ENCODE measurements at regions not wholly inside any gene's neighbourhood (a gene's known extent, or its start where the extent isn't known, plus 50 kb on each side); places are given as distances from the start of the nearest gene placed in this dataset.

DNA sequence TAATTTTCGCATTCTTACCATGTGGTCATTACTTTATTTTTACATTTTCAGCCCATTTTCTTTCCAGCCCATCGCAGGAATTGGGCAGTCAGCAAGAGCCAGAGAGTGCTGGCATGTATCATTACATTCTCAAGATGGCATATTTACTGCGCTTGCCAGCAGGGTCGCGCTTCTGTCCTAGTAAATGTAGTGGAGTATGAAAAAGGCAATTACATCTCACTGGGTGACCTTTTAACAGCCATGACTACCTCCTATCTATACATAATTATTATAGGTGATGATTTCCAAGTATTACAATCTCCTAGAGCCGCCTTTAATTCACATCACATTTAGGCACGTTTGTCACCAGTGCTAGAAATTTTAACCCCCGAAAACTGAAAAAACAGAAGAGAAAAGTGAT lies 433.7 kb upstream of the MGMT start:
- Histone ChIP-seq H3K27me3 (ENCODE audit: control insufficient read depth, insufficient read depth, low read length) (peaks cover 74% of the 10 kb centered on the region), H3K4me1 (ENCODE audit: control insufficient read depth, insufficient read depth, low read length) (no peaks in the 10 kb centered on the region), H3K9ac (ENCODE audit: low read depth, low read length) (no peak overlapping the region), H3K36me3 (ENCODE audit: insufficient read depth, low read length) (no peaks in the 10 kb centered on the region), H3K4me2 (ENCODE audit: low read length) (no peak overlapping the region), H3K9me3 (replicated peaks; ENCODE audit: low read length) (no peaks in the 10 kb centered on the region), H3K4me3 (ENCODE audit: low read length) (no peak overlapping the region)

DNA sequence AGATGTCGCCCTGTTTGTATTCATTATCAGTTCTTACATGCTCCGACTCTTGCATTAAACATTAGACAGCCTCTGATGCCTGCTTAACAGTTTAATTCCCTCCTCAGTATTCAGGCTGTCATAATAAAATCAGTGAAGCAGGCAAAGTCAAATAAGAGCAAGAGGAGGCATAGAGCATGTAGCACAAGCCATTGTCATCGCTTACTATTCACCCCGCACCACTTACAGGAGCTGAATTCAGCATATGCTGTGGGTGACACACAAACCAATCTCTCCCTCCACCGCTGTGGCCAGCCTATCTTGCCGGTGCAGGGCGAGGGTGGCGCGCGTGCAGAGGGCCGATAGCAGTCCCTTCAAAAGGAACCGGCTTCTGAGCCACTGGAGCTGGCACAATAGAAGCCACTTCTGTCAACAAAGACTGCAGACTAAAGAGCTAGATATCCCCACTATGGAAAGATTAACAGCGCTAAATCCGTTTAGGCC lies 433.2 kb upstream of the MGMT start:
- Histone ChIP-seq H3K4me1 (ENCODE audit: control insufficient read depth, insufficient read depth, low read length) (no peaks in the 10 kb centered on the region), H3K4me2 (ENCODE audit: low read length) (no peak overlapping the region), H3K36me3 (ENCODE audit: insufficient read depth, low read length) (no peaks in the 10 kb centered on the region), H3K27me3 (ENCODE audit: control insufficient read depth, insufficient read depth, low read length) (peaks cover 69% of the 10 kb centered on the region), H3K4me3 (ENCODE audit: low read length) (no peak overlapping the region), H3K9me3 (replicated peaks; ENCODE audit: low read length) (no peaks in the 10 kb centered on the region), H3K9ac (ENCODE audit: low read depth, low read length) (no peak overlapping the region)

DNA sequence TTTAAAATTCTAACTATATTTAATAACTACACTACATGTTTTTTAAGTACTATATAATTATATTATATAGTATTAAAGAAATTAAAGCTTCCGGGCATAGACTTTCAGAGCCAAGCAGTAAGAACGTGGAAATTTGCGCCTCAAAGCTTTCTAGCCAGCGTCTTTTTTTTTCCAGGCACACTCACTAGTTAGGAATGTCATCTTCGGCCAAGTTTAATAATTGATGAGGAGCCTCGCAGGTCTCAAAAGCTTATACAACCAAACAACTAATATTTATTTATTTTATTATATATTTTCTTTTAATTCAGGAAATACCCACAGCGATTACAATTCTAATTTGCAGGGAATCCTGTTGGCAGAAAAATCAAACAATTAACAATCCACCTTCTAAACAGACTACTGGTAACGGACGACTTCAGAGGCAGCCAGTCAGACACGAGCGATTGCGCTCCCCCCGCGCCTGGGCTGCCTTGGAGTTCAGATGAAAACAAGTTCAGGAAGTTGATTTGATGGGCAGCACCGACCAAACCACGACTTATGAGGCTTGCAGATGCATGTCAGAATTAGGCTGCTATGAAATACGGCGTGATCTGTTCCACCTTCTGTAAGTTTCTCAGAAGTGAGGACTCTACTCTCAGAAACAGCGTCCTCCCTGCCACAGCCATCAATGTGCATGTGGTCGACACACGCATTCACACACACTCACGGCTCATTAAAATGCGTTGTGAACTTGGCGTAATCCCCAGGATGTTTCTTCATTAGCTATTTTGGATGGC lies 431.8 kb upstream of the MGMT start:
- H3K4me1 ChIP-seq (ENCODE audit: control insufficient read depth, insufficient read depth, low read length), result no peaks in the 10 kb centered on the region
- H3K4me2 ChIP-seq (ENCODE audit: low read length), result no peak overlapping the region
- no peak overlapping the region for H3K4me3 ChIP-seq (ENCODE audit: low read length)
- H3K9ac ChIP-seq (ENCODE audit: low read depth, low read length), result no peak overlapping the region
- peaks cover 57% of the 10 kb centered on the region for H3K27me3 ChIP-seq (ENCODE audit: control insufficient read depth, insufficient read depth, low read length)
- H3K36me3 ChIP-seq (ENCODE audit: insufficient read depth, low read length), result no peaks in the 10 kb centered on the region
- no peaks in the 10 kb centered on the region for H3K9me3 ChIP-seq (replicated peaks; ENCODE audit: low read length)

DNA sequence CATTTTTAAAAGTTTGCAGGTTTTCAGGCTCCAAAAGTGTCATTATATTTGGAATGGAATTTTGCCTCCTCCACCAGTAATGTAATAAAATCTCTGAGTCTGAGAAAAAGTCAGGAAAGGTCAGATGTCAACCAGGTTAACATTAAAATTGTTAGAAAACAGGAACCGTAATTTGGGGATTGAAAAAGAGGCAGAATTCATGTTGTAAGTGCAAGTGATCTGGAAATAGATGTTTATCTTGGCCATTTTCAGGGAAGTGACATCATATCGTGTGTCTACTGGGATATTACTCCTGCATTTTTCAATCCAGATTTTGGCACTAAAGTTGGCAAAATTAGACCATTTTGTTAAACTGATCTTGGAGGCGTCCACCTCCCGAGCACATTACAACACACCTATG lies 428.5 kb upstream of the MGMT start:
- H3K9me3 ChIP-seq (replicated peaks; ENCODE audit: low read length), result no peaks in the 10 kb centered on the region
- H3K4me1 ChIP-seq (ENCODE audit: control insufficient read depth, insufficient read depth, low read length), result no peaks in the 10 kb centered on the region
- H3K9ac ChIP-seq (ENCODE audit: low read depth, low read length), result no peak overlapping the region
- H3K27me3 ChIP-seq (ENCODE audit: control insufficient read depth, insufficient read depth, low read length), result peaks cover 28% of the 10 kb centered on the region
- H3K36me3 ChIP-seq (ENCODE audit: insufficient read depth, low read length), result no peaks in the 10 kb centered on the region
- H3K4me3 ChIP-seq (ENCODE audit: low read length), result no peak overlapping the region
- H3K4me2 ChIP-seq (ENCODE audit: low read length), result no peak overlapping the region

DNA sequence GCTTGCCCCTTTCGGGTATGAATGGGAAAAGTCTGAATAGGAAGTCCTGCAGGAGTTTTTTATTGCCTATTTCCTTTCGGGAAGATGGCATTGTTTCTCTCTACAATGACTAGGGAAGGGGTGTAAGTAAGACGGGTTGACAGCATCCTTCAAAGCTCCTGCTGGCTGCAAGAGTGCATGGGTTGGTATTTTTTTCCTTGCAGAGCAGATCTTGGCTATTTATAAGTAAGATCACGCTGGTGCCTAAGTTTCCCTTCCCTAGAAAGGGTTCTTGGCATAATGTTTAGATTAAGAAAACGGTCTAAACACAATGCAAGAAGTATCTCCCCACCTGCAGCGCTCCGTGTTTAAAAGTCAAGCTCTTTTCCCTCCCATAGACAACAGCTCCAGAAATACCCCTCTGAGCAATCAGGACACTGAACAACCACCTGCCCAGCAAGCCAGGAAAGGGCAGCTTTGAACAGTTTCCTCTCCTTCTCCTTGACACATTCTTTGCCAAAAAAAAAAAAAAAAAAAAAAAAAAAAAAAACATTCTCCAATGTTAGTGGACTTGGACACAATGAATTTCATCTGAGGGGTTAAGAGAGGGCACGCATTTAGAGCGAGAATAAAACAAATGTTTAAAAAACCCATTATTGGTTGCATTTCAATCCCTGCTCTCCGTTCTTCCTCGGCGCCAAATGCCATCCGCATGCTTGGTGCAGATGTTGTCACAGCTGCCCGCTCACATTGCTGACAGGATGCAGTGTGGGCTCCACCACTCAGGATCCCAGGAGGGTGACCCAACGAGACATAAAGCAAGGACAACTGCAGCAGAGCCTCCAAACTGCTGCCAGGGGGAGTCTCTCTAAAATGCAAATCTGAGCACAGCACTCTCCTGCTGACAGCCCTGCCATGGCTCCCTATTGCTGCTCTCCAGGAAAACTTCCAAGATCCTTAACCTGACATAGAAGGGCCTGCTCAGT lies 427.4 kb upstream of the MGMT start:
- H3K9ac ChIP-seq (ENCODE audit: low read depth, low read length), result no peak overlapping the region
- H3K4me1 ChIP-seq (ENCODE audit: control insufficient read depth, insufficient read depth, low read length), result no peaks in the 10 kb centered on the region
- H3K9me3 ChIP-seq (replicated peaks; ENCODE audit: low read length), result no peaks in the 10 kb centered on the region

DNA sequence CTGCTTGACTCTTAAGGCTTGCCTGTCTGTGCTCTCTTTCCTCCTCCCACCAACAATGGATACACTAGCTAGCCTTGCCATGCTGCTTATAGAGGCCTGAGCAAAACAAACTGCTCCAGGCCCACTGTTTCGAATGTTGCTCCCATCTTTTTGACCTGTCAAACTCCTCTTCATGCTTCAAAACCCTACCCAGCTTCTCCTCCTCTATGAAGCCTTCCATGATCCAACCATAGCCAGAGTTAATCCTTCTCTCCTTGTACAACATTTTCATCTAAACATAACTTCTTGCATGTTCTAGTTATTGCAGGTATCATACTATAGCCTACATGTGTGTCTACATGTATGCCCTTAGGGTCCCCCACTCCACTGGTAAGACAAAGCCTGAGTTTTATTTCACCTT lies 426.7 kb upstream of the MGMT start:
- H3K9ac ChIP-seq (ENCODE audit: low read depth, low read length), result no peak overlapping the region
- no peak overlapping the region for H3K4me3 ChIP-seq (ENCODE audit: low read length)
- no peaks in the 10 kb centered on the region for H3K36me3 ChIP-seq (ENCODE audit: insufficient read depth, low read length)
- no peaks in the 10 kb centered on the region for H3K9me3 ChIP-seq (replicated peaks; ENCODE audit: low read length)
- no peaks in the 10 kb centered on the region for H3K4me1 ChIP-seq (ENCODE audit: control insufficient read depth, insufficient read depth, low read length)
- peaks cover 14% of the 10 kb centered on the region for H3K27me3 ChIP-seq (ENCODE audit: control insufficient read depth, insufficient read depth, low read length)
- H3K4me2 ChIP-seq (ENCODE audit: low read length), result no peak overlapping the region

More for the DNA sequence above, 427.4 kb upstream of the MGMT start:
- H3K4me3 ChIP-seq (ENCODE audit: low read length), result no peak overlapping the region
- no peaks in the 10 kb centered on the region for H3K36me3 ChIP-seq (ENCODE audit: insufficient read depth, low read length)
- peaks cover 16% of the 10 kb centered on the region for H3K27me3 ChIP-seq (ENCODE audit: control insufficient read depth, insufficient read depth, low read length)
- H3K4me2 ChIP-seq (ENCODE audit: low read length), result no peak overlapping the region

DNA sequence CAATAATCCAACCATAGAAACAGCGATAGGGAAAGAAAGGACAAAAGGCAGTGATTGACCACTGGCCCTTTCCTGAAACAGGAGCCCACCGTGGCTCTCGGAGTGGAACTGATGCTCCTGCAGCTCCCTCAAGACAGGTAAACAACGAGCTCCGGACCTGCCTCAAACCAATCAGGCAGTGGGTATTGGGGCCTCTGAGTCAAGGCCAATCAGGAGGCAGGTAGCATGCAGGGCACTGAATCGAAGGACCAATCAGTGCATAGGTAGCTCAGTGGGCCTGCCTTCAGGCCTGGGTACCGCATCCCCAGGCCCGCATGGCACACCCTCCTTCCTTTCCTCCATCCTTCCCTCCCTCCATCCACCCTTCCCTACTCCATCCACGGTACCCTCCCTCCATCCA lies 425.1 kb upstream of the MGMT start:
- Histone ChIP-seq H3K4me1 (ENCODE audit: control insufficient read depth, insufficient read depth, low read length) (peaks cover 3% of the 10 kb centered on the region), H3K9ac (ENCODE audit: low read depth, low read length) (no peak overlapping the region), H3K4me3 (ENCODE audit: low read length) (no peak overlapping the region), H3K27me3 (ENCODE audit: control insufficient read depth, insufficient read depth, low read length) (peaks cover 2% of the 10 kb centered on the region), H3K36me3 (ENCODE audit: insufficient read depth, low read length) (no peaks in the 10 kb centered on the region), H3K4me2 (ENCODE audit: low read length) (no peak overlapping the region), H3K9me3 (replicated peaks; ENCODE audit: low read length) (no peaks in the 10 kb centered on the region)

DNA sequence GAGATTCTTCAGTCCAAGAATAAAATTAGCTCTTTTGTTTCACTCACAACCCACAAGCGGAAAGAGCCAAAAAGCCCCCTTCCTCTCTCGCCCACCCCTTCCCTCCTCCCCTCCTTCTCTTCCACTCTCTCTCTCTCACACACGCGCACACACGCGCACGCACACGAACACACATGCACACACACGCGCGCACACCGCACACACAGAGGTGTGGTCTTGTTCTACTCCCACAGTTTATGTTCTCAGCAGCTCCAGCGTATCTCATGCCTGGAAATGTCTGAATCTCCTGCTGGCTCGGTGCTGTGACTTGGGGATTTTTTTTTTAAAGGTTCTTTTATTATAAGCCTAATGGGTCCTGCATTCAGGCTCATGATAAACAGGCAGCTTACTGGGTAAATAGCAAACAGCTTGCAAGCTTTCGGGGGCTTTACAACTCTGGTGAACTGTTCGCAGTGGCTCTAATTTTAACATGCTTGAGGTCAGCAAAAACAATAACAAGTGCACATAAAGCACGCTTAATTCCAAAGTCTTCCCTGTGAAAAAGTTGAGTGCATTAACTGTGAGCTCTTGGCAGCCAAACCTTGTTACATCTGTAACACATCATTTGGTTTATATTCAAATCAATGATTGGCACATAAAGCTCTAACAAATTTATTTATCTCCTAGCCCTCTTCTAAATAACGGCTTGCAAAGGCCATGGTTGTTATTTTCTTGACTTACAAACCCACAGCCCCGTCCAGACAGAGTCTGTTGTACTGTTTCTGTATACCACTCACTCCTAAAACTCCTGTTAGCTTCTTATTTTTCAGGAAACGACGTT lies 424.1 kb upstream of the MGMT start:
- Histone ChIP-seq H3K9me3 (replicated peaks; ENCODE audit: low read length) (no peaks in the 10 kb centered on the region), H3K27me3 (ENCODE audit: control insufficient read depth, insufficient read depth, low read length) (peaks cover 2% of the 10 kb centered on the region), H3K36me3 (ENCODE audit: insufficient read depth, low read length) (no peaks in the 10 kb centered on the region), H3K4me3 (ENCODE audit: low read length) (no peak overlapping the region), H3K4me2 (ENCODE audit: low read length) (no peak overlapping the region), H3K4me1 (ENCODE audit: control insufficient read depth, insufficient read depth, low read length) (peaks cover 3% of the 10 kb centered on the region), H3K9ac (ENCODE audit: low read depth, low read length) (no peak overlapping the region)

DNA sequence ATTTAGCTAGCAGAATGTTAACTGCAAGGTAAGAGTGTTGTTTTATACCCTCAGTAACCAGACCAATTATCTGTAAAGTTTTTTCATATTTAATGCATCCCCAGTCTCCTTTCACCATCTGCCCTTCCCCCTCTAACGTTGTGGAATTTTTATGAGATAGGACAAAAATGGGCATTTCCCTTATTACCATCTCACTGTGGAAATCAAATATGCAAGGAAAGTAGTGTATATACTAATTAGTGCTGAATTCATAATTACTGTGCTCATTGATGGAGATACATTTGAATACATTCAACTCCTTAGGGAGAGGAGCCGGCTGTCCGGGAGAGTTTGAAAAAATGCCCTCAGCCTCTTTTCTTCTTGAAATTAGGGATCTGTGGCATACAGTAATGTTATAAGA lies 423.4 kb upstream of the MGMT start:
- Histone ChIP-seq H3K36me3 (ENCODE audit: insufficient read depth, low read length) (no peaks in the 10 kb centered on the region), H3K4me2 (ENCODE audit: low read length) (no peak overlapping the region), H3K9ac (ENCODE audit: low read depth, low read length) (no peak overlapping the region), H3K9me3 (replicated peaks; ENCODE audit: low read length) (no peaks in the 10 kb centered on the region), H3K27me3 (ENCODE audit: control insufficient read depth, insufficient read depth, low read length) (peaks cover 2% of the 10 kb centered on the region), H3K4me3 (ENCODE audit: low read length) (no peak overlapping the region), H3K4me1 (ENCODE audit: control insufficient read depth, insufficient read depth, low read length) (peaks cover 3% of the 10 kb centered on the region)

DNA sequence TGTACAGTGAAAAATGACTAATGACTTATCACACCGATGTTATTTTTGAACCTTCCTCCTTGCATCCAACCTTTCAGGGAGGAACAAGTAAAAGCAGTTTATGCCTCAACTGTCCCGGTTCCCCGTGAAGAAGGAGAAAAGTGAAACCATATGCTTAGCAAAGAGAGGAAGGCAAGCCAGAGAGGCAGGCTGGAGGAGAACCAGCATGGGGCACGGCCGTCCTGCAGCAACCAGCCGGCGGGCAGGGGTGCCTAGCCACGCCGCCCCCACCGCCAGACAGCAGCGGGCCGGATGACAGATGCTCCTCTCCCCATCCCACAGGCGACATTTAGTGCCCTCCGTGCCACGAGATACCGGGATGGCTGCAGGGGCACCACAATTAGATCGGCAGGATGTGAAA lies 421.4 kb upstream of the MGMT start:
- no peaks in the 10 kb centered on the region for H3K36me3 ChIP-seq (ENCODE audit: insufficient read depth, low read length)
- H3K9ac ChIP-seq (ENCODE audit: low read depth, low read length), result no peak overlapping the region
- no peaks in the 10 kb centered on the region for H3K27me3 ChIP-seq (ENCODE audit: control insufficient read depth, insufficient read depth, low read length)
- H3K4me1 ChIP-seq (ENCODE audit: control insufficient read depth, insufficient read depth, low read length), result peaks cover 3% of the 10 kb centered on the region
- peak overlapping the region; percentile 10 for H3K4me2 ChIP-seq (ENCODE audit: low read length)
- no peaks in the 10 kb centered on the region for H3K9me3 ChIP-seq (replicated peaks; ENCODE audit: low read length)
- H3K4me3 ChIP-seq (ENCODE audit: low read length), result no peak overlapping the region

DNA sequence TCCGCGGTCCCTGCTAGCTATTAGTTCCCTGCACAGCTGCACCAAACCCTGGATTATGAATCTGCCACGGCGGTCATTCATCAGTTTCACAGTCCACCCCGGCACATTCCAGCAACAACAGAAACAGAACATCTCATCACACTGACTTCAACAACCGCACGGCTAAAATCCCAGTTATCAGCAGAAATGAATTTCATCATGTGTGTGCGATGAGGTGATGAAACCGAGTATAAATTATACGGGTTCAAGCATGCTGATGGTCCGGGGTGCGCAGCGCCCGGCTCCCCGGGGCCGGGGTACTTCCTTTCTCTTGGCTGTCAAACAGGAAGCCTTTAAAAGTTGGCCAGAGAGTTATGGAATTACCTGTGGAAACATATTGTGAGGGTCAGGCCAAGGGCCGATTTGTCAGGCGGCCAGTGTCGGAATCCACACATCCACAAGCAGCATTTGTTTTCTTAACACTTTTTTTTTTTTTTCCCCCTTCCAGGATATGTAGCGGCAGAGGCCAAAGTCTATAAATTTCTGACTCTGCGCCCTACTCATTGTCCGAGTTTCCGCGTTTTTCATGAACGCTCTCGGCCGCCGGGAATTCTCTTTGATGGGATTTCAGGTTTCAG lies 420.9 kb upstream of the MGMT start:
- peaks cover 3% of the 10 kb centered on the region for H3K4me1 ChIP-seq (ENCODE audit: control insufficient read depth, insufficient read depth, low read length)
- no peaks in the 10 kb centered on the region for H3K36me3 ChIP-seq (ENCODE audit: insufficient read depth, low read length)
- no peak overlapping the region for H3K9ac ChIP-seq (ENCODE audit: low read depth, low read length)
- H3K4me2 ChIP-seq (ENCODE audit: low read length), result peak overlapping the region; percentile 10
- no peaks in the 10 kb centered on the region for H3K27me3 ChIP-seq (ENCODE audit: control insufficient read depth, insufficient read depth, low read length)
- H3K4me3 ChIP-seq (ENCODE audit: low read length), result no peak overlapping the region
- H3K9me3 ChIP-seq (replicated peaks; ENCODE audit: low read length), result no peaks in the 10 kb centered on the region
